ENCODE measurements at regions not wholly inside any gene's neighbourhood (a gene's known extent, or its start where the extent isn't known, plus 50 kb on each side); places are given as distances from the start of the nearest gene placed in this dataset.

DNA sequence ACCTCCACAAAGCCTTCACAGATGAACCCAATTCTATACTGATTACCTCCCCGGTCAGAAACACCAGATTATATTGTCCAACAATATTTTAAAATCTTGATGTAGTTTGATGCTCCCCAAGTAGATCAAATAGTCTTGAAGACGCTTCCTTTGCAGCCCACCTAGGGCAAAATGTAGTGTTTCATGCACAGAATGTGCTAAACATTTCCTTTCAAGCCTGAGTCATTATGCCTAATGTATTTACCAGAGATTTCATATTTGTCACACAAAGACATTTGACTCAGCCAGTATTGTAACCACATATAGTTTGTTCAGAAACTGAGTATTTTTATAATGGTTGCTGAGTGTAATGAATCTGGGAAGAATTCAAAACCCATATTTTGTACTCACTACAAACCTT lies 1396.8 kb downstream of the LRRC4C start:
- no peak for DNase-seq

DNA sequence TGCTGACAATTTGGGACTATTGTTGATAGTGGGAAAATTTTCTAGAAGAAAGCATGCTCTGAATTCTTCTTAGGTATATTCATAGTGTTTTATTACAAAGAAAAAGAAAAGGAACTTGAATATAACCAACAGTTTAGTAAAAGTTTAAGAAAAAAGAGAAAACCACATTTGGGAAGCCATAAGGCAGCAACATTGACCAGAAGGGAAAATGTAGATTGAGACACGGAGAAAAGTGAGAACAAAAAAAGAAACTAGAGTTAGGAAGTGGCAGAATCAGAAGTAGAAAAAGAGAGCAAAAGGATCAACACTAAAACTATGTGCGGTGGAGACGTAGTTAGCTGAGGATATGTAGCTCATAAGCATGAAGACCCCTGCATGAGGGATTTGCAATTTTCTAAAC lies 1398.2 kb downstream of the LRRC4C start:
- no peak for DNase-seq

- no peak for DNase-seq
Observed at GRCh38 chr11:40054631-40055030, 1404.8 kb downstream of the LRRC4C start.

GRCh38 chr11:40045312-40045711 lies 1414.1 kb downstream of the LRRC4C start:
- DNase-seq: no peak

DNA sequence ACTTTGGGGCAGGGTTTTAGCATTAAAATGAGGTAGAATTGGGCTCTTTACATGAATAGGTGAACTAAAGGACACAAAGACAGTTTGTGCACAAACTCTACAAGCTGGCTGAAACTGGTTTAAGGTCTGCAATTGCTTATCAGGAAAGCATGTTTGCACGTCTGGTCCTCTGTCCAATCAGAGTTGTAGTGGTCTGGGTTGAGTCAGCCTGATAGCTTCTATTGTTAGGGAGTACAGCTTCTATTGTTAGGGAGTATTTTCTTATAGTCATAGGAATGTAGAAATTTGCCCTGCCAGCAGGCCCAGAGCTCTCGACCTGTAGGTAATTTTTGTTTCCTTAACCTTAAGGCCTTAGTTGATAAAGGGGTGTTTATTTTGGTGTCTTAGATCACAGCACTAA lies 1422.4 kb downstream of the LRRC4C start:
- no peak for DNase-seq

GRCh38 chr11:40032331-40032730 lies 1427.1 kb downstream of the LRRC4C start:
- DNase-seq: no peak

DNA sequence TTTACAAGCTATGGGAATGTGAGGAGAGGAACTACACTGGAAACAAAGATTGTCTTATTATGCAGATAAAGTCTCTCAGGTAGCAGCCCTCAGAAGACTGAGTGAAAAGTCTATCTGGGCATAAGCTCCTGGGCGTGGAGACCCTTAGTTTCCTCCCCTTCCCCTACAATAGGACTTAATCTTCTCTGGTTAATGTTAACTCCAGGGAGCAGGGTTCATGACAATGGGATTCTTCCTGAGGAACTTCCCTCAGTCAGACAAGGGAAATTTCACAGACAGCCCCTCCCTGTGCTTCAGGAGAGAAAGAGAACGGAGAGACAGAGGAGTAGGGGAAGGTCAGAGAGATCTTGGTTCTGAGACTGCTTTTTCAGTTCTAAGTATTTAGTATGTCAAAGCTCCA lies 1428.6 kb downstream of the LRRC4C start:
- no peak for DNase-seq

DNA sequence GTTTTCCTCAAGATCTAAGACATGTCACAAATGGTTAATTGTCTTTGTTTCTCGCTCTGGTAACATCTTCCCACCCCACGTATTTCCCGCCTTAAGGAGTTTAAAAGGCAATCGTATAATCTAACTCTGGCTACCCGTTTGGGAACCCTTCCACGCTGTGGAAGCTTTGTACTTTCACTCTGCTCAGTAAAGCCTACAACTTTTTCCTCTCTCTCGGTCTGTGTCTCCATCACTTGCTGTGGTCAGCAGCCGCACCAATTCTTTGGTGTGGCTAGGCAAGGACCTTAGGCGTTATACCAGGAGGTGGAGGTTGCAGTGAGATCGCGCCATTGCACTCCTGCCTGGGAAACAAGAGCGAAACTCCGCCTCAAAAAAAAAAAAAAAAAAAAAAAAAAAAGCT lies 1430.1 kb downstream of the LRRC4C start:
- no peak for DNase-seq

GRCh38 chr11:40027720-40028119 lies 1431.7 kb downstream of the LRRC4C start:
- no peak for DNase-seq

GRCh38 chr11:40023724-40024123 lies 1435.7 kb downstream of the LRRC4C start:
- DNase-seq: no peak

- no peak for DNase-seq
Observed at GRCh38 chr11:40010011-40010410, 1449.4 kb downstream of the LRRC4C start.

DNA sequence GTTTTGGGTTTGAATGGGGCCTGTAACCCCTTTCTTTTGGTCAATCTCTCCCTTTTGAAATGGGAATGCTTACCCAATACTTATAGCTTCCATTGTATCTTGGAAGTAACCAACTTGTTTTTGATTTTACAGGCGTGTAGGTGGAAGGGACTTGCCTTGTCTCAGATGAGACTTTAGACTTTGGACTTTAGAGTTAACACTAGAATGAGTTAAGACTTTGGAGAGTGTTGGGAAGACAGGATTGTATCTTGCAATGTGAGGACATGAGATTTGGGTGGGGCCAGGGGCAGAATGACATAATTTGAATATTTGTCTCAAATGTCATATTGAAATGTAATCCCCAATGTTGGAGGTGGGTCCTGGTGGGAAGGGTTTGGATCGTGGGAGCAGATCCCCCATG lies 1466.9 kb downstream of the LRRC4C start:
- DNase-seq: no peak

DNA sequence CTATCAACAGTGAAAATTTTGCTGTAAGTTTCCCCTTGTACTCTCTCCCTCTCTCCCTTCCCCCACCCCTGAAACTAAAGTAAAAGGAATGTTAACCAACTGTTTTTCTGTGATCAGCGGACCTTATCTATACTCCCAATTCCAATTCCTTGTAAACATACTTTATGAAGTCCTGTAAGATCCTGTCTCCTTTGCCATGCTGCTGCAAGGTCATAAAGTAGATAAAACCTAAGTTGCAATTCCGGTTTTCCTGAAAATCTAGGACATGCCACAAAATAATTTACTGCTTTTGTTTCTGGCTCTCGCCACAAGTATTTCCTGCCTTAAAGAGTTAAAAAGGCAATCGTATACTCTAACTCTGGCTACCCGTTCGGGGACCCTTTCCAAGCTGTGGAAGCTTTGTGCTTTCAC lies 1469.0 kb downstream of the LRRC4C start:
- DNase-seq: no peak

- DNase-seq: no peak
Observed at GRCh38 chr11:39975091-39975490, 1484.4 kb downstream of the LRRC4C start.

- DNase-seq: no peak
Observed at GRCh38 chr11:39972461-39972860, 1487.0 kb downstream of the LRRC4C start.

- no peak for DNase-seq
Observed at GRCh38 chr11:39971938-39972337, 1487.5 kb downstream of the LRRC4C start.

DNA sequence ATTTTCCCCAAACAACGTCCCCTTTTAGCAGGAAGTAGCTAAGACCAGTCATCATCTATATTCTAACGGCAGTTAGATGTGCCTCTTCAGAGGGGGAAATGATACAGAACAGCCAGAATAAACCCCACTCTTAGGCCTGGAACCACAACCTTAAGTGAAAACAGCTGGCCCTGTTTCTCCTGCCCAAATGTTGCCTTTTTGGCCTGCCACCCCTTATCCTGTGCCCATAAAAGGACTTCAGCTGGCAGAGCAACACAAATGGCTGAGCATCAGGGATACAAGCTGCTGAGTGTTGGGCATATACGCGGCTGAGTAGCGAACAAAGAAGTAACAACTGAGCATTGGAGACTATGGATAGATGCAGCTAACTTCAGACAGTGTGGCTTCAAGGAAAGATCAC lies 1491.4 kb downstream of the LRRC4C start:
- no peak for DNase-seq

DNA sequence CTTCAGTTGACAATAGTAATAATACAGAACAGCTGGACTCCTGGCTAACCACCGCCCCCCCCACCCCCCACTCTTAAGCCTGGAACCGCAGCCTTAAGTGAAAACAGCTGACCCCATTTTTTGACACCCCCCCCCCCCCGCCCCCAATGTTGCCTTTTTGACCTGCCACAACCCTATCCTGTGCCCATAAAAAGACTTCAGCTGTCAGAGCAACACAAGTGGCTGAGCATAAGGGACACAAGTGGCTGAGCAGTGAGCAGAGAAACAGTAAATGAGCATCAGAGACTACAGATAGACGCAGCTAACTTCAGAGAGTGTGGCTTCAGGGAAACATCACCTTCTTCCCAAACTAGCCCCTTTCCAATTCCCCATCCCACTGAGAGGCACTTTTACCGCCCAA lies 1493.8 kb downstream of the LRRC4C start:
- DNase-seq: no peak

DNA sequence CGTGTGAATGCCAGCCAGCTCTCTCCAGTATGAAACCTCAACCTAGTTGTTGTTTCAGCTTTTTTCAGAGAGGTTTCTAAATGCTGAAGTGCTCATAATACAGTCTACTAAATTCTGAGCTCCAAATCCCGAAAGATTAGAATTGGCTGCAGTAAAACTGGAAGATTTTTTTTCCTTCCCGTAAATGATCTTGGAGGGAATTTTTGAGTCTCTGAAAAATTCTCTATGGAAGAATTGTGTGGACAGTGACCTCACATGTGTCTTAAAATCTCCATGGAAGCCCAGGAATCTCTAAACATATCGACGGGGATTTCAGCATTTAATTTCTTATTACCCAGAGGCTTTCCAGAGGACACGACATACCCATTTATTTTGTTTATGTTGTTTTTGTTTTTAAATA lies 1499.2 kb downstream of the LRRC4C start:
- no peak for DNase-seq

DNA sequence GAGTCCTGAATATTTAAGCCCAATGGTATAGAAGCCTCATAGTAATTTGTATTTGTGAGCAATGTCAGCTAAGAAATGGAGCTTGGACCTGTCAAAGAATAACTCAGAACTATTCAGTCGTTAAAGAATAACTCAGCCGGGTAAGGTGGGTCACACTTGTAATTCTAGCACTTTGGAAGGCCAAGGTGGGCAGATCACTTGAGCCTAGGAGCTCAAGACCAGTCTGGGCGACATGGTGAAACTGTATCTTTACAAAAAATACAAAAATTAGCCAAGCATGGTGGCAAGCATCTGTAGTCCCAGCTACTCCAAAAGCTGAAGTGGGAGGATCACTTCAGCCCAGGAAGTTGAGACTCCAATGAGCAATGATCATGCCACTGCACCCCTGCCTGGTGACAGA lies 1526.5 kb downstream of the LRRC4C start:
- DNase-seq: no peak

- DNase-seq: no peak
Observed at GRCh38 chr11:39917256-39917655, 1542.2 kb downstream of the LRRC4C start.

GRCh38 chr11:39910087-39910486 lies 1549.4 kb downstream of the LRRC4C start:
- no peak for DNase-seq

DNA sequence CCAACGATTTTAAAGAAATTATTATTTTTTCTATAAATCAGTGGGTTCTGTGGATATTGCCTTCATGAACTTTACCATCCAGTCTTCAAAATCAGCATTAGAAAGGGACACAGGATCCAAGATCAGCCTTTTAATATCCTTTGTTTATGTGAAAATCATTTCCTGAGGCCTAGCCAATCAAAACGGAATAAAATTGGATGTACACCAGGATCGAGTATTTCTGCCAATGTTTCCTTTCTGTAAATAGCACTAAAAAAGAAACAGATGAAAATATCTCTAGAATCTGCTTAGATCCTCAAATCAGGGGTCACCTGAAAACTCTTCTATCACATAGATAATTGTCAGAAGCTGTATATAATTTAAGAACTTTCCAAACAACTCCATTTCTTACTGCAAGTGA lies 1598.5 kb downstream of the LRRC4C start:
- DNase-seq: no peak

DNA sequence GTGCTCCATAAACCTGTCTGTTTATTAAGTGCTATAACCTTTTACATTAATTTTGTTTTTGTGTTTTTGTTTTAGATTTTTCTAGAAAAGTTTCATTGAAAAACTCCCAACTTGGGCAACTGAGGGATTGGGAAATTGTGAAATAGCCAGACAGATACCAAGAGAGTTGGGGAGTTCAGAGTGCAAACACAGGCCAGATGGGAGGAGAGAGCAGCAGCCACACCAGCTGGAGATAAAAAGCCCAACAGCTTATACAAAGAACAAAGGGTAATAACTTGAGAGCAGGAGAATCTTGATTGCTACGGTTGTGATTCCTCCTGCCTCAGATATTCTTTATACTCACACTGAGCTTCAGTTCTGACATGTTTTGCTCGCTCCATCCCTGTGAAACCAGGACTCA lies 1642.2 kb downstream of the LRRC4C start:
- no peak for DNase-seq

- DNase-seq: no peak
Observed at GRCh38 chr11:39810358-39810757, 1649.1 kb downstream of the LRRC4C start.

DNA sequence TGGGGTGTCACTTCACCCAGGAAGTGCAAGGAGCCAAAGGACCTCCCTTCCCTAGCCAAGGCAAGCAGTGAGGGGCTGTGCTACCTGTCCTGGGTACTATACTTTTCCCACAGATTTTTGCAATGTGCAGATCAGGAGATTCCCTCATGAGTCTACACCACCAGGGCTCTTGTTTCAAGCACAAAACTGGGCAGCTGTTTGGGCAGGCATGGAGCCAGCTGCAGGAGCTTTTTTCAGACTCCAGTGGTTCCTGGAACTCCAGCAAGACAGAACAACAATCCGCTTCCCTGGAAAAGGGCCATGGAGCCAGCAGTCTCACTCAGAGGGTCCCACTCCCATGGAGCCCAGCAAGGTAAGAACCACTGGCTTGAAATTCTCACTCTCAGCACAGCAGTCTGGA lies 1649.6 kb downstream of the LRRC4C start:
- DNase-seq: no peak
